ENCODE measurements at regions not wholly inside any gene's neighbourhood (a gene's known extent, or its start where the extent isn't known, plus 50 kb on each side); places are given as distances from the start of the nearest gene placed in this dataset.

GRCh38 chr18:22490429-22490846, 72.7 kb upstream of the CTAGE1 start:
- DNase-seq (ENCODE audit: low read depth) = no peak
- TF ChIP-seq MYC (IDR thresholded peaks at IDR 0.05; ENCODE audit: low read depth, low read length) = no peak
- TF ChIP-seq, protein P1, sequence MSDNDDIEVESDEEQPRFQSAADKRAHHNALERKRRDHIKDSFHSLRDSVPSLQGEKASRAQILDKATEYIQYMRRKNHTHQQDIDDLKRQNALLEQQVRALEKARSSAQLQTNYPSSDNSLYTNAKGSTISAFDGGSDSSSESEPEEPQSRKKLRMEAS (IDR thresholded peaks at IDR 0.05; ENCODE audit: low read depth, low read length) = no peak
- TF ChIP-seq, protein P2, sequence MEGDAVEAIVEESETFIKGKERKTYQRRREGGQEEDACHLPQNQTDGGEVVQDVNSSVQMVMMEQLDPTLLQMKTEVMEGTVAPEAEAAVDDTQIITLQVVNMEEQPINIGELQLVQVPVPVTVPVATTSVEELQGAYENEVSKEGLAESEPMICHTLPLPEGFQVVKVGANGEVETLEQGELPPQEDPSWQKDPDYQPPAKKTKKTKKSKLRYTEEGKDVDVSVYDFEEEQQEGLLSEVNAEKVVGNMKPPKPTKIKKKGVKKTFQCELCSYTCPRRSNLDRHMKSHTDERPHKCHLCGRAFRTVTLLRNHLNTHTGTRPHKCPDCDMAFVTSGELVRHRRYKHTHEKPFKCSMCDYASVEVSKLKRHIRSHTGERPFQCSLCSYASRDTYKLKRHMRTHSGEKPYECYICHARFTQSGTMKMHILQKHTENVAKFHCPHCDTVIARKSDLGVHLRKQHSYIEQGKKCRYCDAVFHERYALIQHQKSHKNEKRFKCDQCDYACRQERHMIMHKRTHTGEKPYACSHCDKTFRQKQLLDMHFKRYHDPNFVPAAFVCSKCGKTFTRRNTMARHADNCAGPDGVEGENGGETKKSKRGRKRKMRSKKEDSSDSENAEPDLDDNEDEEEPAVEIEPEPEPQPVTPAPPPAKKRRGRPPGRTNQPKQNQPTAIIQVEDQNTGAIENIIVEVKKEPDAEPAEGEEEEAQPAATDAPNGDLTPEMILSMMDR (IDR thresholded peaks at IDR 0.05; ENCODE audit: low read depth, low read length) = no peak
- TF ChIP-seq POLR2A (IDR thresholded peaks at IDR 0.05; ENCODE audit: extremely low read depth, insufficient read length) = no peak
- no peak overlapping the region for H3K4me3 ChIP-seq (ENCODE audit: low read depth, low read length)

GRCh38 chr18:22493255-22493654, 75.5 kb upstream of the CTAGE1 start:
- no peak for DNase-seq (ENCODE audit: low read depth)
- no peak for TF ChIP-seq POLR2A (IDR thresholded peaks at IDR 0.05; ENCODE audit: extremely low read depth, insufficient read length)
- TF ChIP-seq MYC (IDR thresholded peaks at IDR 0.05; ENCODE audit: low read depth, low read length) = no peak
- TF ChIP-seq, protein P2 (IDR thresholded peaks at IDR 0.05; ENCODE audit: low read depth, low read length) = no peak
- TF ChIP-seq, protein P1 (IDR thresholded peaks at IDR 0.05; ENCODE audit: low read depth, low read length) = no peak
- no peak overlapping the region for H3K4me3 ChIP-seq (ENCODE audit: low read depth, low read length)

GRCh38 chr18:22493940-22494339, 76.2 kb upstream of the CTAGE1 start:
- H3K4me3 ChIP-seq (ENCODE audit: low read depth, low read length) = no peak overlapping the region
- TF ChIP-seq, protein P2 (IDR thresholded peaks at IDR 0.05; ENCODE audit: low read depth, low read length) = no peak
- TF ChIP-seq, protein P1 (IDR thresholded peaks at IDR 0.05; ENCODE audit: low read depth, low read length) = no peak
- TF ChIP-seq POLR2A (IDR thresholded peaks at IDR 0.05; ENCODE audit: extremely low read depth, insufficient read length) (no peak), MYC (IDR thresholded peaks at IDR 0.05; ENCODE audit: low read depth, low read length) (no peak)
- DNase-seq (ENCODE audit: low read depth) = no peak

- TF ChIP-seq MYC (IDR thresholded peaks at IDR 0.05; ENCODE audit: low read depth, low read length) = no peak
- TF ChIP-seq, protein P1 (IDR thresholded peaks at IDR 0.05; ENCODE audit: low read depth, low read length) = no peak
- H3K4me3 ChIP-seq (ENCODE audit: low read depth, low read length) = no peak overlapping the region
- no peak for DNase-seq (ENCODE audit: low read depth)
These were observed 77.1 kb upstream of the CTAGE1 start for GRCh38 chr18:22494771-22495170.

- DNase-seq (ENCODE audit: low read depth) = no peak
- no peak overlapping the region for H3K4me3 ChIP-seq (ENCODE audit: low read depth, low read length)
- no peak for TF ChIP-seq MYC (IDR thresholded peaks at IDR 0.05; ENCODE audit: low read depth, low read length)
- TF ChIP-seq, protein P1 (IDR thresholded peaks at IDR 0.05; ENCODE audit: low read depth, low read length) = no peak
- TF ChIP-seq, protein P2 (IDR thresholded peaks at IDR 0.05; ENCODE audit: low read depth, low read length) = no peak
These were observed 81.7 kb upstream of the CTAGE1 start for GRCh38 chr18:22499421-22499820.

DNA sequence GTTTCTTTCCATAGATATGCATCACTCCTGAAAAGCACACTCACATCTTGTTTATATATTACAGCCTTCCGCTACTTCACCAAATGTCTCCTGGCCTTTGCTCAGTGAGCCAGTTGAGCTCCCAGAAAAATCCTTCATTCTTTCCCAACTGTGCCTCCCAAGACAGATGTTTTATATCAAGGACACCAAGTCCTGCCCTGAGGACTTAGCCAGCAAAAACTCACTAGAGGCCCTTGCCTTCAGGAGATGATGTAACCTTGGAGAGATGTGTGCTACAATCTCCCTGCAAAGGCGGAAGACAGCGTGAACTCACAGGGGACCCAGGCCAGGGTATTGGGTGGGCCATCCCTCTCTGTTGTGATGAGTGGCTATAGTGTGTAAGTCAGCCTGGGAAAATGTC, 86.1 kb upstream of the CTAGE1 start:
- DNase-seq (ENCODE audit: low read depth) = no peak
- TF ChIP-seq, protein P1 (IDR thresholded peaks at IDR 0.05; ENCODE audit: low read depth, low read length) = no peak
- TF ChIP-seq MYC (IDR thresholded peaks at IDR 0.05; ENCODE audit: low read depth, low read length) = no peak
- TF ChIP-seq, protein P2 (IDR thresholded peaks at IDR 0.05; ENCODE audit: low read depth, low read length) = no peak
- no peak for TF ChIP-seq POLR2A (IDR thresholded peaks at IDR 0.05; ENCODE audit: extremely low read depth, insufficient read length)
- no peak overlapping the region for H3K4me3 ChIP-seq (ENCODE audit: low read depth, low read length)
